H9 (cell line): ENCODE measurements at regions not wholly inside any gene's neighbourhood (a gene's known extent, or its start where the extent isn't known, plus 50 kb on each side); places are given as distances from the start of the nearest gene placed in this dataset.

Experiments used
- DNase-seq: peaks from one replicate; pipeline ENCODE4 v3.0.0-alpha.2; 2017
- H2AFZ ChIP-seq: one replicate; pipeline ENCODE4 v1.6.1; 2013; ENCODE audit warnings: mild to moderate bottlenecking, low read length, control low read depth, moderate library complexity
- H2AK5ac ChIP-seq: 2 replicates; pipeline ENCODE4 v1.6.1; 2013; ENCODE audit warnings: low read length, control low read depth, mixed read lengths; ENCODE audit not compliant: insufficient read length
- H2BK120ac ChIP-seq: one replicate; pipeline ENCODE4 v1.6.1; 2013; ENCODE audit warnings: low read depth, mild to moderate bottlenecking, low read length, control low read depth, inconsistent platforms; ENCODE audit not compliant: poor library complexity, severe bottlenecking
- H2BK12ac ChIP-seq: 2 replicates; pipeline ENCODE4 v1.6.1; 2013; ENCODE audit warnings: low read length, control low read depth, mixed read lengths, low read depth; ENCODE audit not compliant: insufficient read length
- H2BK15ac ChIP-seq: 2 replicates; pipeline ENCODE4 v1.6.1; 2013; ENCODE audit warnings: low read depth, low read length, control low read depth
- H2BK20ac ChIP-seq: one replicate; pipeline ENCODE4 v1.6.1; 2013; ENCODE audit warnings: low read depth, mild to moderate bottlenecking, low read length, control low read depth, inconsistent platforms; ENCODE audit not compliant: poor library complexity, severe bottlenecking
- H2BK5ac ChIP-seq: 2 replicates; pipeline ENCODE4 v1.6.1; 2013; ENCODE audit warnings: low read length, control low read depth, mixed read lengths; ENCODE audit not compliant: insufficient read length
- H3K14ac ChIP-seq: 2 replicates; pipeline ENCODE4 v1.6.1; 2013; ENCODE audit warnings: low read length, control low read depth; ENCODE audit not compliant: insufficient read depth
- H3K18ac ChIP-seq: 2 replicates; pipeline ENCODE4 v1.6.1; 2013; ENCODE audit warnings: low read depth, mild to moderate bottlenecking, mixed read lengths, low read length, control low read depth; ENCODE audit not compliant: insufficient read length
- H3K23ac ChIP-seq: 2 replicates; pipeline ENCODE4 v1.6.1; 2013; ENCODE audit warnings: low read length, control low read depth, mixed read lengths, low read depth; ENCODE audit not compliant: insufficient read length
- H3K23me2 ChIP-seq: 2 replicates; pipeline ENCODE4 v1.6.1; 2013; ENCODE audit warnings: low read depth, mild to moderate bottlenecking, mixed read lengths, low read length, control low read depth; ENCODE audit not compliant: insufficient read length, poor library complexity, severe bottlenecking
- H3K27ac ChIP-seq: 2 replicates; pipeline ENCODE4 v1.5.1; 2013; ENCODE audit warnings: low read length, control low read depth, mixed read lengths, low read depth; ENCODE audit not compliant: insufficient read length
- H3K27me3 ChIP-seq: 2 replicates; pipeline ENCODE4 v1.6.1; 2013; ENCODE audit warnings: low read length, control low read depth, inconsistent platforms; ENCODE audit not compliant: insufficient read depth
- H3K4ac ChIP-seq: 2 replicates; pipeline ENCODE4 v1.6.1; 2013; ENCODE audit warnings: low read depth, mild to moderate bottlenecking, control low read depth, inconsistent platforms, low read length, moderate library complexity
- H3K4me1 ChIP-seq: 2 replicates; pipeline ENCODE4 v1.6.1; 2013; ENCODE audit warnings: low read length, control low read depth, inconsistent platforms; ENCODE audit not compliant: insufficient read depth
- H3K4me2 ChIP-seq: 2 replicates; pipeline ENCODE4 v1.6.1; 2013; ENCODE audit warnings: low read length, control low read depth, mixed read lengths; ENCODE audit not compliant: insufficient read length, insufficient read depth
- H3K56ac ChIP-seq: 2 replicates; pipeline ENCODE4 v1.6.1; 2013; ENCODE audit warnings: low read depth, mild to moderate bottlenecking, mixed read lengths, low read length, control low read depth; ENCODE audit not compliant: insufficient read length
- H3K79me1 ChIP-seq: 2 replicates; pipeline ENCODE4 v1.6.1; 2013; ENCODE audit warnings: low read depth, mild to moderate bottlenecking, moderate library complexity, low read length, control low read depth, inconsistent platforms; ENCODE audit not compliant: insufficient read depth, poor library complexity, severe bottlenecking
- H3K79me2 ChIP-seq: 2 replicates; pipeline ENCODE4 v1.6.1; 2013; ENCODE audit warnings: low read length, control low read depth, inconsistent platforms; ENCODE audit not compliant: insufficient read depth
- H3K9ac ChIP-seq: 2 replicates; pipeline ENCODE4 v1.6.1; 2013; ENCODE audit warnings: low read length, control low read depth, mixed read lengths; ENCODE audit not compliant: insufficient read length; ENCODE audit errors: extremely low read depth
- H3K9me3 ChIP-seq: one replicate; pipeline ENCODE4 v1.6.1; 2013; ENCODE audit warnings: low read depth, low read length, inconsistent platforms; ENCODE audit not compliant: control insufficient read depth
- H3T11ph ChIP-seq: one replicate; pipeline ENCODE4 v1.6.1; 2013; ENCODE audit warnings: mild to moderate bottlenecking, low read length, control low read depth, inconsistent platforms
- H4K20me1 ChIP-seq: one replicate; pipeline ENCODE4 v1.6.1; 2013; ENCODE audit not compliant: control insufficient read depth, insufficient read length, insufficient read depth
- H4K5ac ChIP-seq: 2 replicates; pipeline ENCODE4 v1.6.1; 2013; ENCODE audit warnings: low read depth, mild to moderate bottlenecking, mixed read lengths, low read length, control low read depth; ENCODE audit not compliant: insufficient read length
- H4K8ac ChIP-seq: replicated peaks from 2 replicates; pipeline ENCODE4 v1.6.1; 2013; ENCODE audit warnings: low read length, control low read depth, mixed read lengths, low read depth; ENCODE audit not compliant: insufficient read length
- H4K91ac ChIP-seq: 2 replicates; pipeline ENCODE4 v1.6.1; 2013; ENCODE audit warnings: low read depth, mild to moderate bottlenecking, moderate library complexity, mixed read lengths, low read length, control low read depth; ENCODE audit not compliant: insufficient read length
- H3K27ac Mint-ChIP-seq, 3 experiments: 2 replicates in 2 of 3; 3 replicates in 1 of 3; pipeline ENCODE4 v1.8.0; 2020 to 2021; ENCODE audit warnings: mixed read lengths in 3 of 3, mild to moderate bottlenecking in 1 of 3, moderate library complexity in 1 of 3
- H3K27me3 Mint-ChIP-seq: 2 replicates; pipeline ENCODE4 v1.8.0; 2021; ENCODE audit warnings: low read depth, mild to moderate bottlenecking, moderate library complexity, mixed read lengths
- H3K36me3 Mint-ChIP-seq, 3 experiments: 2 replicates in 2 of 3; 3 replicates in 1 of 3; pipeline ENCODE4 v1.8.0; 2020 to 2021; ENCODE audit warnings: low read depth in 3 of 3, mixed read lengths in 3 of 3; ENCODE audit not compliant: insufficient read depth in 1 of 3
- H3K4me1 Mint-ChIP-seq, 2 experiments: 2 replicates each; pipeline ENCODE4 v1.8.0; 2020; ENCODE audit warnings: mixed read lengths in 2 of 2
- H3K4me3 Mint-ChIP-seq, 2 experiments: 2 replicates in 1 of 2; 3 replicates in 1 of 2; pipeline ENCODE4 v1.8.0; 2020 to 2021; ENCODE audit warnings: mild to moderate bottlenecking in 2 of 2, mixed read lengths in 2 of 2, moderate library complexity in 1 of 2
- H3K9me3 Mint-ChIP-seq, 2 experiments: 2 replicates in 1 of 2; 3 replicates in 1 of 2; pipeline ENCODE4 v1.8.0; 2020; ENCODE audit warnings: mild to moderate bottlenecking in 2 of 2, mixed read lengths in 2 of 2, moderate library complexity in 1 of 2
- WGBS: extraction: QIAGEN DNeasy Blood & Tissue Kit; methylation state at CpG from one replicate; pipeline ENCODE4 v1.1.7; 2013; ENCODE audit warnings: missing lambda C conversion rate, low lambda C conversion rate, mixed read lengths; ENCODE audit not compliant: insufficient read length; ENCODE audit errors: extremely low coverage; 5-methylcytosine and 5-hydroxymethylcytosine counted together
- TF ChIP-seq, protein P1 (sequence below): fragments of 200-600 bp; sonication (generic); conservative IDR thresholded peaks from 3 replicates; pipeline ENCODE4 v1.8.0; 2021; ENCODE audit warnings: antibody characterized with exemption, mild to moderate bottlenecking

DNA sequence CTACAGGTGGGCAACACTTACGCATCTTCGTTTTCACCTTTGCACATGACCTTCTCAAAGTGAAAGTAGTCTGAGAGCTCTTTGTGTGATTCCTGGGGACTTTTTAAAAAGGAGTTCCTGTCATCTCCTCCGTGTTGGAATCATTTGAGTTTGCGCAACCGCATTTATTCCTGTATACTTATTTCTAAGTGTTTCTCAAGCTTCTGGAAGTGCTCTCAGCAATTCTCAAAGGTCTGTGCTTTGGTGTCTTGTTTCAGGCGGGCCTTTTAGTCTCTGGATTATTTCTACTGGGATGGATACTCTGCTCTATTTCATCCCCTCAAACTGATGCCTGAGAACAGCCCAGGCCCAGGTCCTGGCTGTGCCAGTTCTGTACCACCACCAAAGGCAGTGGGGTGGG, 226.5 kb upstream of the TUT7 start:
- no peak overlapping the region for H2BK5ac ChIP-seq
- no peak overlapping the region for H3K27ac Mint-ChIP-seq
- TF ChIP-seq, protein P1, sequence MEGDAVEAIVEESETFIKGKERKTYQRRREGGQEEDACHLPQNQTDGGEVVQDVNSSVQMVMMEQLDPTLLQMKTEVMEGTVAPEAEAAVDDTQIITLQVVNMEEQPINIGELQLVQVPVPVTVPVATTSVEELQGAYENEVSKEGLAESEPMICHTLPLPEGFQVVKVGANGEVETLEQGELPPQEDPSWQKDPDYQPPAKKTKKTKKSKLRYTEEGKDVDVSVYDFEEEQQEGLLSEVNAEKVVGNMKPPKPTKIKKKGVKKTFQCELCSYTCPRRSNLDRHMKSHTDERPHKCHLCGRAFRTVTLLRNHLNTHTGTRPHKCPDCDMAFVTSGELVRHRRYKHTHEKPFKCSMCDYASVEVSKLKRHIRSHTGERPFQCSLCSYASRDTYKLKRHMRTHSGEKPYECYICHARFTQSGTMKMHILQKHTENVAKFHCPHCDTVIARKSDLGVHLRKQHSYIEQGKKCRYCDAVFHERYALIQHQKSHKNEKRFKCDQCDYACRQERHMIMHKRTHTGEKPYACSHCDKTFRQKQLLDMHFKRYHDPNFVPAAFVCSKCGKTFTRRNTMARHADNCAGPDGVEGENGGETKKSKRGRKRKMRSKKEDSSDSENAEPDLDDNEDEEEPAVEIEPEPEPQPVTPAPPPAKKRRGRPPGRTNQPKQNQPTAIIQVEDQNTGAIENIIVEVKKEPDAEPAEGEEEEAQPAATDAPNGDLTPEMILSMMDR = no peak

More for the DNA sequence above, 226.5 kb upstream of the TUT7 start:
- H2BK12ac ChIP-seq = no peak overlapping the region
- no peak overlapping the region for H2AFZ ChIP-seq
- WGBS = no CpG with 5 or more reads among the region's 6 CpGs
- H3K18ac ChIP-seq = no peak overlapping the region
- no peaks in the 10 kb centered on the region for H3K23me2 ChIP-seq
- H4K91ac ChIP-seq = no peak overlapping the region
- H3K14ac ChIP-seq = no peak overlapping the region
- Mint-ChIP-seq H3K27me3 (peaks cover 4% of the 10 kb centered on the region), H3K36me3 (no peaks in the 10 kb centered on the region), H3K4me1 (peaks cover 12 to 23% of the 10 kb centered on the region in 2 experiments), H3K4me3 (no peak overlapping the region), H3K9me3 (no peaks in the 10 kb centered on the region)
- H4K5ac ChIP-seq = no peak overlapping the region
- H3K27me3 ChIP-seq = no peaks in the 10 kb centered on the region
- H3K27ac ChIP-seq = no peak overlapping the region
- no peaks in the 10 kb centered on the region for H3K9me3 ChIP-seq
- H3K4ac ChIP-seq = no peak overlapping the region
- no peak overlapping the region for H2BK20ac ChIP-seq
- no peak overlapping the region for H4K8ac ChIP-seq
- no peaks in the 10 kb centered on the region for H3K79me2 ChIP-seq
- no peaks in the 10 kb centered on the region for H3K79me1 ChIP-seq
- H4K20me1 ChIP-seq = no peaks in the 10 kb centered on the region
- H2BK120ac ChIP-seq = no peak overlapping the region
- DNase-seq = no peak
- no peak overlapping the region for H3K23ac ChIP-seq
- H3K56ac ChIP-seq = no peak overlapping the region
- no peak overlapping the region for H2AK5ac ChIP-seq
- no peak overlapping the region for H2BK15ac ChIP-seq
- H3T11ph ChIP-seq = no peak overlapping the region
- H3K9ac ChIP-seq = no peak overlapping the region
- H3K4me2 ChIP-seq = no peak overlapping the region
- H3K4me1 ChIP-seq = no peaks in the 10 kb centered on the region; the same call in 1 of the 2 replicates
